Left ventricle myocardium inferior (tissue), 1 donor: ENCODE measurements at regions not wholly inside any gene's neighbourhood (a gene's known extent, or its start where the extent isn't known, plus 50 kb on each side); places are given as distances from the start of the nearest gene placed in this dataset.

ENCODE experiments used
- DNase-seq: peaks from one replicate; pipeline ENCODE4 v3.0.0-alpha.2; 2020
- H3K27ac ChIP-seq: fragments of 200-600 bp; replicated peaks from 2 replicates; pipeline ENCODE4 v1.8.0; 2021
- H3K27me3 ChIP-seq: fragments of 200-600 bp; 2 replicates; pipeline ENCODE4 v1.8.0; 2021; ENCODE audit warnings: low read depth
- H3K36me3 ChIP-seq: fragments of 200-600 bp; 2 replicates; pipeline ENCODE4 v1.8.0; 2021
- H3K4me1 ChIP-seq: fragments of 200-600 bp; 2 replicates; pipeline ENCODE4 v1.8.0; 2021
- H3K4me3 ChIP-seq: fragments of 200-600 bp; 2 replicates; pipeline ENCODE4 v1.8.0; 2021; ENCODE audit warnings: mild to moderate bottlenecking, moderate library complexity
- H3K9me3 ChIP-seq: fragments of 200-600 bp; replicated peaks from 2 replicates; pipeline ENCODE4 v1.8.0; 2021
- intact Hi-C: fragments of 100-400 bp; cut with micrococcal nuclease; formaldehyde crosslinking; loops from one replicate; pipeline ENCODE4 v1.11.0; 2022
- TF ChIP-seq, protein P1 (sequence below): fragments of 200-600 bp; IDR thresholded peaks from 2 replicates; pipeline ENCODE4 v1.8.0; 2021; ENCODE audit warnings: antibody characterized with exemption, mild to moderate bottlenecking, borderline replicate concordance
- donor health status: DM: no; HTN: yes; CAD: no; lungs with severe emphysema.

DNA sequence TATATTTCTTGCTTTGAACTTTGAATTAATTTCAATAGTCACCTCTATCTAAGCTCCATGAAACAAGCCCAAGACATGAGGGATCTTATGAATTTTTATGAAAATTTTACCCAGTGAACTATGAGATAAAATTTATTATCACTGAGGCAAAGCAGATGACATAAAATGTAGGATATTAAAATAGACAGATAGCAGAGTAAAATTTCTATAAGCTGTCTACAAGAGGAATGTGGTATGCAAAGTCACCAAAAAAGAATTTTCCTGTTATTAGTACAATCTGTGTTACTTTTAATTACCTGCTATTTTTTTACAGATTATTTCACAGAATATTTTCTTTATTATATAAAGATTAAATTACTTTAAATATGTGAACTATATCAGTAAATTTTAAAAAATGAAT lies 2312.6 kb downstream of the PCDH9 start:
- peaks cover 15% of the 10 kb centered on the region for H3K9me3 ChIP-seq
- H3K4me3 ChIP-seq = no peak overlapping the region
- no peaks in the 10 kb centered on the region for H3K27me3 ChIP-seq
- intact Hi-C loops = no loop called here
- TF ChIP-seq, protein P1, sequence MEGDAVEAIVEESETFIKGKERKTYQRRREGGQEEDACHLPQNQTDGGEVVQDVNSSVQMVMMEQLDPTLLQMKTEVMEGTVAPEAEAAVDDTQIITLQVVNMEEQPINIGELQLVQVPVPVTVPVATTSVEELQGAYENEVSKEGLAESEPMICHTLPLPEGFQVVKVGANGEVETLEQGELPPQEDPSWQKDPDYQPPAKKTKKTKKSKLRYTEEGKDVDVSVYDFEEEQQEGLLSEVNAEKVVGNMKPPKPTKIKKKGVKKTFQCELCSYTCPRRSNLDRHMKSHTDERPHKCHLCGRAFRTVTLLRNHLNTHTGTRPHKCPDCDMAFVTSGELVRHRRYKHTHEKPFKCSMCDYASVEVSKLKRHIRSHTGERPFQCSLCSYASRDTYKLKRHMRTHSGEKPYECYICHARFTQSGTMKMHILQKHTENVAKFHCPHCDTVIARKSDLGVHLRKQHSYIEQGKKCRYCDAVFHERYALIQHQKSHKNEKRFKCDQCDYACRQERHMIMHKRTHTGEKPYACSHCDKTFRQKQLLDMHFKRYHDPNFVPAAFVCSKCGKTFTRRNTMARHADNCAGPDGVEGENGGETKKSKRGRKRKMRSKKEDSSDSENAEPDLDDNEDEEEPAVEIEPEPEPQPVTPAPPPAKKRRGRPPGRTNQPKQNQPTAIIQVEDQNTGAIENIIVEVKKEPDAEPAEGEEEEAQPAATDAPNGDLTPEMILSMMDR = no peak
- no peak overlapping the region for H3K27ac ChIP-seq
- H3K4me1 ChIP-seq = no peaks in the 10 kb centered on the region
- DNase-seq = no peak
- H3K36me3 ChIP-seq = no peaks in the 10 kb centered on the region

DNA sequence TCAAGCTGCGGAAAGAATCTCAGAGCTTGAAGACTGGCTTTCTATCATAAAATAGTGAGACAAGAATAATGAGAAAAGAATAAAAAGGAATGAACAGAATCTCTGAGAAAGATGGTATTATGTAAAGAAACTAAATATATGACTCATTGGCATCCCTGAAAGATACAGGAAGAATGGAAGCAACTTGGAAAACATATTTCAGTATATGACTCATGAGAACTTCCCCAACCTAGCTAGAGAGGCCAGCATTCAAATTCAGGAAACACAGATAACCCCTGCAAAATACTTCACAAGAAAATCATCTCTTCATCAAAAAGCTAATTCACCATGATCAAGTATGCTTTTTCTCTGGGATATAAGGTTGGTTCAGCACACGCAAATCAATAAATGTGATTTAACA lies 2318.0 kb downstream of the PCDH9 start:
- TF ChIP-seq, protein P1 = no peak
- H3K36me3 ChIP-seq = no peaks in the 10 kb centered on the region
- no peak overlapping the region for H3K4me3 ChIP-seq
- H3K9me3 ChIP-seq = peaks cover 19% of the 10 kb centered on the region
- no peak for DNase-seq
- intact Hi-C loops = no loop called here
- no peak overlapping the region for H3K27ac ChIP-seq
- H3K27me3 ChIP-seq = no peaks in the 10 kb centered on the region
- H3K4me1 ChIP-seq = no peaks in the 10 kb centered on the region

DNA sequence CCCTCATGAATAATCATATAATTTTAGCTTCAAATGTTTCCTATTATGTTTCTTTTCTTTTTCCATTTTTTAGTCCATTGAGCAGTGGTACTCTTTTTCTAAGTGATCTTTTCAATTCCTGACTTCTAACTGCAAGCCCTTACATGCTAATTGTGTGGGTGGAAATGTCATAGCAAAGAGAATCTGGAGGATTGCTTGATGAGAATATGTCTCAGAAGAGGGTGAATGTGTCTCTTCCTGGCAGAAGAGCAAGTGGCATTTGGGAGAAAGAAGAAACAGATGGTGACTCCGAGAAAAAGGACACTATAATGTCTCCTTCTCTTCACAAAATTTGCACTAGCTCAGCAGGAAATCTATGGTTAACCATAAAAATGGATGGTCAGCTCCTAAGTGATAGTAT lies 2320.0 kb downstream of the PCDH9 start:
- H3K4me3 ChIP-seq = no peak overlapping the region
- no peak overlapping the region for H3K27ac ChIP-seq
- H3K4me1 ChIP-seq = no peaks in the 10 kb centered on the region
- H3K36me3 ChIP-seq = no peaks in the 10 kb centered on the region
- H3K9me3 ChIP-seq = peaks cover 19% of the 10 kb centered on the region
- no peaks in the 10 kb centered on the region for H3K27me3 ChIP-seq
- intact Hi-C loops = no loop called here
- TF ChIP-seq, protein P1 = no peak
- DNase-seq = no peak

DNA sequence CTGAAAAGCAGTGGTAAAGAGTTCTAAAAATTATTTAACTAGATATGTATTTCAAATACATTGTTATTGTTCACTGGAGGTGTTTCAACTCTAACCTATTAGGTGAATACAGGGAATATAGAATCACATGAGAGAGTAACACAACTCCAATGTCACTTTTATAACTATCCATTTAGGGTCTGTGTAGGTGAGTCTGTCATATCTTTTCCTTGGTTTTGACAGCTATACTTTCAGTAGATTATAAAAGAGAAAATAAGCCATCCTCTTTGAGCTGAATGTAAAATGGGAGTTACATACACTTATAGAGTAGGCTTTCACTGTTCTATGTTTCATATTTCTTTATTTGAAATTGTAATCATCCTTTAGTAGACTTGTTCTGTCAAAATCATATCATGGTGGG lies 2321.0 kb downstream of the PCDH9 start:
- Histone ChIP-seq H3K4me1 (no peaks in the 10 kb centered on the region), H3K27me3 (no peaks in the 10 kb centered on the region), H3K9me3 (peaks cover 18% of the 10 kb centered on the region), H3K4me3 (no peak overlapping the region), H3K36me3 (no peaks in the 10 kb centered on the region), H3K27ac (no peak overlapping the region)
- intact Hi-C loops = no loop called here
- no peak for DNase-seq
- TF ChIP-seq, protein P1 = no peak

DNA sequence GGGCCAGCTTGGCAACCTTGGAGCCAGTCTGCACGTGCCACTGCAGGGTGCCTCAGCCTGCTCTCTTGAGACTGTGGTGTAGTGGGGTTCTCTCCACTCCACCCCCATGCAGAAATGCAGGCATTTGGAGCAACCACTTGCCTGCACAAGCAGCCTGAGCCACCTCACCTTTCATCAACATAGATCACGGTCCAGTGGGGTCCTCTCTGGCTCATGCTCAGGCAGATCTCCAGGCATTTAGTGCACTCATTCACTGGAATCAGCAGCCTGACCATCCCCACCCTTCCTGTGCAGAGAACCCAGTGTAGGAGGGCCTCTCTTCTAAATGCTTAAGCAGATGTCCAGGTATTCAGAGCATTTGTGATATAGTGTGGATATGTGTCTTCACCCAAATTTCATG lies 2330.1 kb downstream of the PCDH9 start:
- no peaks in the 10 kb centered on the region for H3K27me3 ChIP-seq
- no peak for DNase-seq
- intact Hi-C loops = no loop called here
- TF ChIP-seq, protein P1 = no peak
- no peaks in the 10 kb centered on the region for H3K9me3 ChIP-seq
- H3K36me3 ChIP-seq = no peaks in the 10 kb centered on the region
- no peaks in the 10 kb centered on the region for H3K4me1 ChIP-seq
- no peak overlapping the region for H3K4me3 ChIP-seq
- H3K27ac ChIP-seq = no peak overlapping the region

DNA sequence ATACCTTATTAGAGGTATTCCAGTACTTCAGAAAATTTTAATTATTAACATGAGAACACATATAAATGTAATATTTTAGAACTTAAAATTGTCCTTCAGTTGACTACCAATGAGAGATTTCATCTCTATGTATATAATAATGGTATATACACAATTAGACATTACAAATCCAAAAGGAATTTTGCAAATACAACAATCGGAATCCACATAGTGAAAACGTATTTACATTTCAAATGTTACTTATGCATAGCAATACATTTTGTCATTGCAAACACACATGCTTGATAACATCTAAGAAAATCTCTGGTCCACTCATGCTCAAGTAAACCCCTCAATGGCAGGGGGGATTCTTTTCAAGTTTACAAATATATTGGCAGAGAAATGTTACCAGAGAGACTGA lies 2345.2 kb downstream of the PCDH9 start:
- no peak for DNase-seq
- intact Hi-C loops = no loop called here
- TF ChIP-seq, protein P1 = no peak
- Histone ChIP-seq H3K36me3 (no peaks in the 10 kb centered on the region), H3K4me1 (no peaks in the 10 kb centered on the region), H3K4me3 (no peak overlapping the region), H3K27me3 (no peaks in the 10 kb centered on the region), H3K9me3 (peaks cover 11% of the 10 kb centered on the region), H3K27ac (no peak overlapping the region)
